ENCODE measurements at regions not wholly inside any gene's neighbourhood (a gene's known extent, or its start where the extent isn't known, plus 50 kb on each side); places are given as distances from the start of the nearest gene placed in this dataset.

DNA sequence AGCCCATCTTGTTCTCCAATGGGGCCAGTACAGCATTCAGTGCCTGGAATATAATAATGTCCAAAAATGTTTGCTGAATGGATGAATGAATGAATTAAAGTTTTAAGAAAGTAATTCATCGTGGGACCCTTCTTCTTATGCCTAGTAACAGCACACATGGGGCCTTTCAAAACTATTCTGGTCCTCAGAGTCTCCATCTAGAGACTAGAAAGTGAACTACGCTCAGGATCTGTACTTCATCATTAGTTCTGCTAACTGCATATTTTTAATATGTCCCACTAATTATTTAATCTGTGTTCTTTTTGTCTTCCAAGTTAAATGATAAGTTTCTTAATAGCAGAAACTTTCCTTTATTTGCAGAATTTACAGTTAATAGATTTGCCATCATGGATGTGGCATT lies 172.5 kb downstream of the SMAD2 start:
- DNase-seq (ENCODE audit: low read depth): no peak

DNA sequence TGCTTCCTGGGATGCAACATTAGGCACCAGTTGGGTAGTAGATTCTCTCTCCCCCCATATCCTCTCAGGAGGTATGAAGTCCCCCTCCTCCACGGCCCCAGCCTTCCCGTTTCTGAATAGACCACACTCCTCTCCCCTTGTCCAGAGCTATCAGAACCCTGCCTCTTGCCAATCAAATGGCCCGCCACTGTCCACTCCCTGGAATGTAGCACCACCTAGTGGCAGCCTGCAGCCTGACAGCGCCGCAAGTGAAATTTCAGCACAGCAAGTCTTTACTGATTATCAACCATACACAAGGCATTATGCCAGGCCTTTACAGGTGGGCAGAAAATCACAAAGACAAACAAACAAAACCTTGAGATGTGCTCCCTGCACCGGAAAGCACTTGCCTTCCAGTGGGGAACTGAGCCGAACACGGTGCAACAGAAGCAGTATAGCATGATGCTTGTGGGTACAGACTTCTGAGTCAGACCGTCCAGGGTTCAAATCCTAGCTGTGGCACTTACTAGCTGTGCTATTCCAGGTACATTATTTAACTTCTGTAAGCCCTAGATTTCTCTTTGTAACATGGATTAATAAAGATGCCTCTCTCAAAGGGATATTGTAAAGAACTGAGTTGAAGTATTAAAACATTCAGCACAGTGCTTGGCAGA lies 174.0 kb downstream of the SMAD2 start:
- no peak for DNase-seq (ENCODE audit: low read depth)

DNA sequence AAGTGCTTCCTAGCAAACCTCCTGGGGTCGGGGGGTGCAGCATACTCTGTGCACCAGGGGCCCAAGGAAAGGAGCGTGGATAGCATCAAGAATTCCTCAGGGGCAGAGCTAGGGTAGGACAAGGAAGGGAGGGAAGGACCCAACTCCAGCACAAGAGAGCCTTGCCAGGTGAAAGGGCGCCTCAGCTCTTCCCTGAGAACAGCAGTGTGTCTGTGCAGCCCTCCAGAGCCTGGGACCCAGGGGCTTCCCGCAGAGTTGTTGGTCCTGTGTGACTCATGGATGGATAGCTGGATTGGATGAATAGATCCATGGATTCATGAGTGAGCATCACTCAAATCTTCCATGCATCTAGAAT lies 175.4 kb downstream of the SMAD2 start:
- DNase-seq (ENCODE audit: low read depth): no peak

DNA sequence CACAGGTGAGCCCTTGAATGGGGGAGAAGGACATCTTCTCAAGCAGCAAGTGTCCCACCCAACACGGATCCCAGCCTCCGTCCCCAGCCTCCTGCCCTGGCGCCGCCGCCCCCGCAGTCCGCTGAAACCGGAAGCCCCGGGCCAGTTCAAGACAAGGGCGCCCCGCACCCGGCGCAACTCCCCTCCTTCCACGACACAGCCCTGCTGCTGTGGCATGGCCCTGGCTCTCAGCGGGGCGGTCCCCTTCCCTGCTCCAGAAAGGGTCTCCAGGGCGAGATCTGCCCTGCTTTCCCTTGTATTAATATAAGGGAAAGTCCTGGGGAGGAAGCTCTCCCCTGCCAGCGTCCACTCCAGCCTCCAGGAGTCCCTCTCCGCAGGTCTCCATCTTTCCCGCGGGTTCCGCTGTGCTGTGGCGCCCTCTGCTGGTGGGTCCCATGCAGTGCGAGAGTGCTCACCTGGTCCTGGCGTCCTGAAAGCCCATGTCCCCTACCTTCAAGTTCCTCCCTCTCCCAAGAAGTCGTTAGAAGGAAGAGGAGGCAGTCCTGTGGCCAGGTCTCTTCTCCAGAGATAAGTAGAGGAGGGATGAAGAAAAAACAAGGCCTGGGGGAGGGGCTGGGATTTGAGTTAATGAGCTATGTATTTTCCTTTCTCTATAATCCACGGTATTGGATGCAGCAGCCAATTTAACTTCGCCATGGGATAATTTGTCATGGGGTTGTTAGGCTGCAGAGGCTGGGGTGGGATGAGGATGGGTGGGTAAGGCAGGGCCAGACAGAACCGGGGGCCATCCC lies 176.0 kb downstream of the SMAD2 start:
- DNase-seq (ENCODE audit: low read depth): no peak

DNA sequence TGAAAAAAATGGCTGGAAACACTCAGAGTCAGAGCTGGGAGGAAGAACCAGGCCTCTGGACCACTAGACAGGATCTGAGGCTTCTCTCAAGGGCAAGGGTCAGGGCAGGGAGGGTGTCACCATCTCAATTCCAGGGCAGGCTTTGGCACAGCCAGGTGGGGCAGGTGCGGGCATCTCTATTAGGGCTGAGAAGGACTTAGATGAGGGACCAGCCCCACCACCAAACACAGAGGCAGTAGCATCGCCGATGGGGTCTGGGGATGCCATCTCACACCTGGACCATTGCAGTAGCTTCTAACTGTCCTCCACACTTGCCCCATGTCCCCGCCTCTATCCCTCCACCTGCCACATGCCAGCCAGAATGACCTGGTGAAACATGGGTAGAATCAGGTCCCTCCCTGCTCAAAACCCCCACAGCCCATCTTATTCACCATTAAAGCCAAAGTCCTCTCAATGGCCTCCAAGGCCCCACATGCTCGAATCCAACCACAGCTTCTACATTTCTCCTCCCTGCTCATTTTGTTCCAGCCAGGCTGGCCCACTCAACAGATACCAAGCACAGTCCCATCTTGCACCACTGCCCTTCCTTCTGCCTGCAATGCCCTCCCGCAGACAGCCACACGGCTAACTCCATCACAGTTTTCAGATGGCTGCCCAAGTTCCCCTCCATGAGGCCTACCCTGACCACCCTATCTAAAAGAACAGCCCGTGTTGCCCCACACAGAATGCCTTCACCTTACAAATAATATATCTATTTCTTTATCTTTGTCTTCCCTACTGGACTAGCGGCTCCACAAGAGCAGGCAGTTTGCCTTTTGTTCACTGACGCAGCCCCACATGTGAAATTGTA lies 177.4 kb downstream of the SMAD2 start:
- DNase-seq (ENCODE audit: low read depth): no peak

DNA sequence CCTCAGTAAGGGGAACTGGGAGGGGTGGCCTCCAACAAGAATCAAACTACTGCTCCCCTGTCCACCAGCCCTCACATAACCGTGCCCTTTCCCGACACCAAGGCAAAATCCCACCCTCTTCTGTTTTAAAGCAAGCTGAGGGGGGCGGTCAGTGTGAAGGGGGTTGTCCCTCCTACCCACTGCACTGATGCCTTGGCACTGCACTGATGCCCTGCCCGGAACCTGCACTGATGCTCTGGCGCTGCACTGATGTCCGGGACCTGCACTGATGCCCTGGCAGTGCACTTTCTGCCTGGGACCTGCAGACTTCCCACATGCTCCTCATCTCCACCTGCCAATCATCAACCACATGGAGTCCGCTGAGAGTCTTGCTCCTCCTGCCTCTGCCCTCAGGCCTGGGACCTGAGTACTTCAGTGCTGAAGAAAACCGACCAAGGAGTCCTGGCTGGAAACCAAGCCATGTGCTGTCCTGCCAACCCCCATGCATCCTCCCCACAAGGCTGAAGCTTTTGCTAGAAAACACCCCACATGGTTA lies 179.5 kb downstream of the SMAD2 start:
- no peak for DNase-seq (ENCODE audit: low read depth)

DNA sequence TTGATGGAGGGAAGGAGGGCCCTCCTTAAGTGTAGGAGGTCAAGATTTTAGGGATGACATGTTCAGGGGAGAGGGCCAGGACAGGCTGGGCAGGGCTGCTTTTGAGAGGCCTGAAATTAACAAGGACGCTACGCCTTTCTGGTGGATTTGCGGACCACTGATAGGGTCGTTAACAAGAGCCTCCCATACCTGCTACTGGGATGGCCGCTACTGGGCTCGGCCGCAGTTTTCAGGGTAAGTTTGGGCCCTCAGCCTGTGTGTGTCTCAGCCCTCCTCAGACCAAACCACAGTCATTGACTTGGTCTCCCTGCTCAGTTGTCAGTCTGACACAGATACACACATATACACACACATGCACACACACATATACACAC lies 180.9 kb downstream of the SMAD2 start:
- no peak for DNase-seq (ENCODE audit: low read depth)

DNA sequence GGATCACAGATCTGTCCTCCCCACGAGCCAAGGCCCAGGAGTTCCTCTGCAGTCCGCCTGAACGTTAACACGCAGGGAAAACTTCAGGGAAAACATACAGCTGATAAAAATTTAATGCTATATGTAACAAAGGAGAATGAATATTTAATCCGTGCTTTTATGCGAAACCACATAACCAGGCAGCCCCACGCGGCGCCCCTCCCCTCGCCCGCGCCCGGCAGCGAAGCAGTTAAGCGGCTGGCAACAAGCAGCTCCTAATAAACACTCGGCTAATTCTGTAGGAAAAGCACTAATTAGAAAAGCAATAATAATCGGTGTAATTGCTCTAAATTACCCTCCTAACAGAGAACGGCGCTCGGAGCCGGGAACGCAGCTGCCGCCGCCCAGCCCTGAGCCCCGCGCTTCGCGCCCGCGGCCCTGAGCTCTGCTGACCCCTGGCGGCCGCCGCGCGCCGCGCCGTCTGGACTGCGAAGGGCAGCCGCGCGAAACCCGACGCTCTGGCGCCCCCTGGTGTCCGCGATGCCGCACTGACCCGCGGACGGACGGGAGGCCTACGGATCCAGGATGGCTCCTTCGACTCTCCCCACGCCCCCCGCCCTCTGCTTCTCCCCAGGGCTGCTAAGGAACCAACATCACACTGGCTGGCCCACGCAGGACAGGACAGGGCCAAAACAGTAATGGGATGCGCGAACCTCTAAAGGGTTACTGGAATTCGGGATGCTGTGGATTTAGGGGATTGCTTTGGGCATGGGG lies 181.4 kb downstream of the SMAD2 start:
- peak; percentile 65 for DNase-seq (ENCODE audit: low read depth)

DNA sequence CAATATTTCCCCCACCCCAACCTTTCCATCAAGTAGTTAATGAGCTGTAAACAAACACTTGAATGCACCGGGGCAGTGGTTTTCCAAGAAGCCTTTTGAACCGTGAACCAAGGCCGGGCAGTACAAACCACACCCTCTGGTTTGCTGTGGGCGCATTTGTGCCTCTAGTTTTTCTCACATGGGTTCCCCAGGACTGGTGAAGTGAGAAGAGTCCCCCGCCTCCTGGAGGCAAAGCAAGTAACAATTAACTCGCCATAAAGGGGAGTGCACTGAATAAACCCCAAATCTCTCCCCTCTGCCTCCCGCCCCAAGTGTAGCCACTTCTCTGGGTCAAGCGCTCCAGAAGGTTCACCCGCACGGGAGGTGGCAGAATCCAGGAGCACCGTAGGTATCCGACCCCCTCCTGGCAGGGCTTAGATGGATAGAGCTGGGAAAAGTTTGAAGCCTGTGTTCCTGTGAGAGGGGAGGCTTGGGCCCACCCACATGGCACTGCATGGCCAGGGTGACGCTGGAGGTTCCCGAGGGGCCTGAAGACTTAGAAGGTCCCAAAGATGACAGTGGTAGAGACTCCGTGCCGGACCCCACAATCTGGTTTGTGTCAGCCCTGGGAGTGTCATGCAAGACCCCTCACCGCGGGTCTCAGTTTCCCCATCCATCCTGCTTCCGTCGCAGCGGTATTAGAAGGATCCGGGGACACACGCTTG lies 182.2 kb downstream of the SMAD2 start:
- no peak for DNase-seq (ENCODE audit: low read depth)

DNA sequence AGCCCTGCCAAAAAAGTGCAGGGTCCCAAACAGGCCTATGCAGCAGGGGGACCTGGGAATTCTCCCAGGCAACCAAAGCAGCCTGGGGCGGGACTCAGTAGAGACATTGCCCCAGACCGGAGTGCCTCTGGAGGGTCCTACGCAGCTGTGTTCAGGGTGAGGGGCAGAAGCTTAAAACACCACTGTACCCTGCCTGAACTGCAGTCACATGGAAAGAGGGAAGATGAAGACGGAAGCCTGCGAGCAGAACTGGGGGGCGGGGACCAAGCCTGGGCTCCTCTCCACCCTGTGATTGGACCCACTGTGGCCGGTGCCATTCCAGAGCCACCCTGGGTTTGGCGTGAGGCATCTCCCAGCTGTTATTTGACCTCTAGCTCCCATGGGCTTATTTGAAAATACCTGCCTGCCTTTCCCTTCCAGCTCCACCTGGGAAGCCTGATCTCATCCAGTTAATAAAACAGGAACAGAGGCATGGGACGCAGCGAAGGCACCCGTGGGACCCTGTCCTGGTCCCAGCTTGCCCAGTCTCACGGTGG lies 183.1 kb downstream of the SMAD2 start:
- DNase-seq (ENCODE audit: low read depth): no peak

DNA sequence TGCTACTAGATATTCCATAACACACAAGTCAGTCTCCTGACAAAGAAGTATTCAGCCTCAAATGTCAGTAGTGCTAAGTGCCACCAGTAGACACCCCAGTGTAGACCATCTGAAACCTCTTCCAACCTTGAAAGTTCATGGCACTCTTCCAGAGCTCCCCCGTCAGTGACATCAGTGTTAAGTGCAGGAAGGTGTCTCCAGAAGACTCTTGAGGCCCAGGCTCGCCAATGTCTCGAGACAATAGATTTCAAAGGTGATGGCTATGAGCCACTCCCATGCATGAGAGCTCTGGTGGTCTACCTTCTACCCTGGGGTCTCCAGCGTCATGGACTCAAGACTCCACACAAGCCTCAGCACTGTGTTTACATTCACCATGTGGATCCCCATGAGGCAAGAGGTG lies 183.8 kb downstream of the SMAD2 start:
- no peak for DNase-seq (ENCODE audit: low read depth)

DNA sequence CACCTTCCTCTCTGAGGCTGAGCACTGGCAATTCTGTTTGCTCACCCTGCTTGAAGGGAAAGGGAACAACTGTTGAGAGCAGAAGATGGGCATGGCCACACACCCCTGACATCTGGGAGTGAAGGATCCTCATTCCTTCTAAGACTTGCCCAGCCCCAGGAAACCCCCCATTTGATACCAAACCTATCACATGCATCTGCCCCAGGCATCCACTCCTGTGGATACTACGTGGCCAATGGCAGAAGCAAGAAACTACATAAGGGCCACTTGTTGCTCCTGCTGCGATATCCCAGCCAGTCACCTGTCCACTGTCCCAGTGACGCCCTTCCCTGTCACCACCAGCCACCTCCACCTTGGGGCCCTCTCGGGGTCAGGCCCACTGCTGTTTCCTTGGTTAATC lies 185.2 kb downstream of the SMAD2 start:
- no peak for DNase-seq (ENCODE audit: low read depth)

DNA sequence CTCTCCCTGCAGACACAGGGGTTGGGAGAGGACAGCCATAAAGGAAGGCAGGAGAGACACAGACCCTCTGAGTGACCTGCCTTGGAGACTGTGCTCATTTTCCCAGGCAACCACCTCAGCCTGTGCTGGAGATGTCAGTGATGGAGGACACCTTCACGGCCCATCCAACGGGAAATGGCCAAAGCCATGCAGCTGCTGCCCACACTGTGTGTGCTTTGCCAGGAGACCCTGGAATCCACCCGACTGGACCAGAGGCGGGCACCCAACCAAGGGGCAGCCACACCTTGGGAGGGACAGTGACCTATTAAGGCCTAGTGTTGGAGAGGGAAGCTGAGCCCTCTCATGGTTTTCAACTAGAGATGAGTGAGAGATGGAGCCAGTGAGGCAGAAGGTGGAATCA lies 192.5 kb downstream of the SMAD2 start:
- no peak for DNase-seq (ENCODE audit: low read depth)

DNA sequence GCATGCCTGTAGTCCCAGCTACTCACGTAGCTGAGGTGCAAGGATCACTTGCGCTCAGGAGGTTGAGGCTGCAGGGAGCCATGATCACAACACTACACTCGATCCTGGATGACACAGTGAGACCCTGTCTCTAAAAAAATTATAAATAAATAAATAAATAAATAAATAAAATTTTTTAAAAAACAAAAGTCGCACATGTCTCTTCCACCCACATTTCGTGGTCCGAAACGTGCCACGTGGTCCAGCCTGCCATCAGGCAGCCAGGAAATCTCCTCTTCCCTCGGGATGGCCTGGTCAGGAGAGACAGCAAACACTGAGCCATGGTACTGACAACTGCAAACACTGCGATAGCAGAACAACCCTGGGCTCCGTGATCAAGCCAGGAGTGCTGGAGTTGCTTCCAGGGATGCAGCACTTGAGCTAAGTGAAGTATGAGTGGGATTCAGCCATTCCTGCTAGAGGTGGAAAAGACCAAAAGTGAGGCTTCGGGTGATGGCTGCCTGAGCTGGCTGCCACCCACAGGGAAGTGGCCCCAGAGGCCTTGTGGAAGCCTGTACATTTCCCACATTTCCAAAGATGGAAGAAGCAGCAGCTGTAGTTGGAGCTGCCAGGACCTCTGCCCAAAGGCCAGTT lies 193.1 kb downstream of the SMAD2 start:
- no peak for DNase-seq (ENCODE audit: low read depth)

DNA sequence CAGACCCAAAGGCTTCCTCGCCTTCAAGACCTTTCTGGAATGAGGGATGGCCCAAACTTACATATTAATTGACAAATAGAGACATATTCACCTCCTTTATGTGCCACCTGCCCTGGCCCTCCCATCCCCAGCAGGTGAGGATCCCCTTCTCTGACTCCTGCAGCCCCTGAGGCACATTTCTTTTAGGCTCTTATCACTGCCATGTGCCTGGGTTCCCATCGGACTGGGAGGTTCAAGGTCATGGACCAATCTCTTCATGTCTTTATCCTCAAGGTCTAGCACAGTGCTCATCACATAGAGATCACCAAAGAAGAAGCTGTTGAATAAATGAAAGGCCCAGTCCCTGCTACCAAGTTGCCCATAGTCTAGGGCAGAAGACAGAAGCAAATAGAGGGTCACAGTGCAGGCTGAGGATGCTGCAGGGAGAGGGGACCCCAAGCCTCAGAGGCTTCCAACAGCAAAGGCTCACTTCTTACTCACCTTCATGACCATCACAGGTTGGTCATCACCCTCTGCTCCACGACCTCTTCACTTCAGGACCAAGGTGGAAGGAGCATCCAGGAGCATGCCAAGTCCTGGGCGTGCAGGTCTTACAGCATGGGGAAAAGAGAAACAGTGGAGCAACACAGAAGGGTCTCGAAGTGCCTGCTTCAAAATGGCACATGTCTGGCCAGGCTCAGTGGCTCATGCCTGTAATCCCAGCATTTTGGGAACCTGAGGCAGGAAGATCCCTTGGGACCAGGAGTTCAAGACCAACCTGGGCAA lies 193.9 kb downstream of the SMAD2 start:
- no peak for DNase-seq (ENCODE audit: low read depth)

DNA sequence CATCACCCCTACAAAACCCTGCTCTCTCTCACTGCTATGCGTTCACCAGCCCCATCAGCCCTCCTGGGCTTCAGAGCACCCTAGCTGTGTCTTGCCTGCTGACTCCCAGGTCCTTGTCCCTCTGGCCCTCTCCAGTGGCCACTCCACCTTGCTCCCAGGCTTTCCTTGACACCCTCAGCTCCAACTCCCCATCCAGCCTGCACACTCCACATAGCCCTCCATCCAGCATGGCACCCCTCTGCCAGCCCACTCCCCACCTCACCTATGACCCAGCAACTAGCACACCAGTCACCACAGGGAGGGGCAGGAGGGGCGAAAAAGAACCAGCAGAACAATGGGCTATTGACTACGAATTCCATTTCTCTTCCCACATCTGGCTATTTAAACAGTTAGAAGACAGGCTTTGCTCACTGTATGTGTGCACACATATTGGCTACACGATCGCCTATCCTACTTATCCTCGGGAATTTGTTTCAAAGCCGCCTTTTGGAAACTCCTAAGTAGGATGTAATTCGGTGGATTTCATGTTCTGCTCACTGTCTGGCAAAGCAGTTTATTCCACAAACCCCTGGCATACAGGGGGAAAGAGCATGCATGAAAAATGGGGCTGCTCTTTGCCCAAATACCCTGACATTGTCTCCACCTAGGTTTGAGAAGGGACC lies 195.3 kb downstream of the SMAD2 start:
- no peak for DNase-seq (ENCODE audit: low read depth)

DNA sequence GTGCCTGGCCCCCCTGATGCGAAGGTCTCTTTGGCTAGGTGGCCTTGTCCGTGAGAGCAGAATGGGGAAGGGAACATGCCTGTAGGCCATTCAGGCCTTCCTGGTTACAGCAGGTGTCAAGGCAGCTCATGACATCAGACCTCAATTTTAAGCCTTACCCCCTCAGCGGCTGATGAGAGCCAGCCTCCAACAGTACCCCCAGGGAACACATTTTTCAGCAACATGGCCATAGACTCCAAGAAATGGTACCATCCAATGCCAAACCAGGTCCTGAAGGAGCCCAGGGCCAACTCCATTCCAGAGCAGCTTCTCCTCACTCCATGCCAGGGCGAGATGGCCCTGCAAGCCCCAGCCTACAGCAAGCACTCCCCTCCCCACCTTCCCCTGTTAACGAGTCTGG lies 199.2 kb downstream of the SMAD2 start:
- no peak for DNase-seq (ENCODE audit: low read depth)

DNA sequence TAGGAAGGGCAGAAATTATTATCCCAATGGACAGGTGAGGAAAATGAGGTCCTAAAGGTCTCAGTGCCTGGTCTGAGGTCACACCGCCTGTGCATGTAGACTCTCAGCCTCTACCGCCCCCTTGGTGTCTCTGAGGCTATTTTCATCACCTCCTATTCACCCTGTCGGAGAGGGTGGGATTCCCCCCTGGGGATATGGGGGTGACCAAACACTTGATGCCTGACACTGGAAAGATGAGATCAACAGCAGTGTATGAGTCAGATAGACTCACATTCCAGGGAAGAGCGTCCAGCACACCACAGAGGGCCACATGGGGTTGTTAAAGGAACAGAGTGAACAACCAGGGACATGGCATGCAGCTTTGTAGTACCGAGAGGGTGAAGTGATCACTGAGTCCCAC lies 199.7 kb downstream of the SMAD2 start:
- no peak for DNase-seq (ENCODE audit: low read depth)

DNA sequence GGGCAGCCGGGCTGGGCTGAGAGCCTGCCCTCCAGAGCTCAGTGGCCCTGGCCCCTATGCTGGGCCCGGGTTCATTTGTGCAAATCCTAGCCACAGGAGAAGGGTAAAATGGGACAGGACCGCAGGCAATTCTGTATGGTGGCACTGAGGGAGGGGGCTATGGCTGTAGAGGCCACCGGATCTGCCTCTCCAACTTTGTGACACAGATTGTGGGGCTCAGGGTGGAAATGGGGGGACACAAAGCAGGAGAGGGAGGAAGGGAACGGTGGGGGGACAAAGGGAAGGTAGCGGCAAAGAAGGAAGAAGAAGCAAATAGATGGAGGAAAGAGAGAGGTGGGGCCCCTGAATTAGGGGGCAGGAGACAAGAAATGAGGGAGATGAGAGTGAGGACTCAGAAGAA lies 201.1 kb downstream of the SMAD2 start:
- DNase-seq (ENCODE audit: low read depth): no peak
